ENCODE measurements at regions not wholly inside any gene's neighbourhood (a gene's known extent, or its start where the extent isn't known, plus 50 kb on each side); places are given as distances from the start of the nearest gene placed in this dataset.

DNA sequence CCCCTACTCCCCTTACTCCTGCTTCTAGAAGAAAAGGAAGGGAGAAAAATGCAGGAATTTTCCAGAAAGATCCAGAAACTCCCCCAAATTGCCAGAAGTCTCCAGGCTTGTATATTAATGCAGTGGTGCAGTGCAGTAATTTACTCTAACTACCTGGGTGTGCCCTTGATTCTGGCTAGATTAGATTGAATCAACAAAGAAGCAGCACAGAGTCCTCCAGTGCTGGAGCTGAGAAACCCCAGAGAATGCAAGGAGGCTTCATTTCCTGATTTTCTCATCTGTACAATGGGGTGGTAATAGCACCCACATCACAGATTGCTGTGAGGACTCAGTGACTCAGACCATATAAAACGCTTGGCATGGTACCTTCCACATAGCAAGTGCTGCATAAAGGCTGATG lies 247.3 kb upstream of the RPL38 start:
- DNase-seq, result no peak

DNA sequence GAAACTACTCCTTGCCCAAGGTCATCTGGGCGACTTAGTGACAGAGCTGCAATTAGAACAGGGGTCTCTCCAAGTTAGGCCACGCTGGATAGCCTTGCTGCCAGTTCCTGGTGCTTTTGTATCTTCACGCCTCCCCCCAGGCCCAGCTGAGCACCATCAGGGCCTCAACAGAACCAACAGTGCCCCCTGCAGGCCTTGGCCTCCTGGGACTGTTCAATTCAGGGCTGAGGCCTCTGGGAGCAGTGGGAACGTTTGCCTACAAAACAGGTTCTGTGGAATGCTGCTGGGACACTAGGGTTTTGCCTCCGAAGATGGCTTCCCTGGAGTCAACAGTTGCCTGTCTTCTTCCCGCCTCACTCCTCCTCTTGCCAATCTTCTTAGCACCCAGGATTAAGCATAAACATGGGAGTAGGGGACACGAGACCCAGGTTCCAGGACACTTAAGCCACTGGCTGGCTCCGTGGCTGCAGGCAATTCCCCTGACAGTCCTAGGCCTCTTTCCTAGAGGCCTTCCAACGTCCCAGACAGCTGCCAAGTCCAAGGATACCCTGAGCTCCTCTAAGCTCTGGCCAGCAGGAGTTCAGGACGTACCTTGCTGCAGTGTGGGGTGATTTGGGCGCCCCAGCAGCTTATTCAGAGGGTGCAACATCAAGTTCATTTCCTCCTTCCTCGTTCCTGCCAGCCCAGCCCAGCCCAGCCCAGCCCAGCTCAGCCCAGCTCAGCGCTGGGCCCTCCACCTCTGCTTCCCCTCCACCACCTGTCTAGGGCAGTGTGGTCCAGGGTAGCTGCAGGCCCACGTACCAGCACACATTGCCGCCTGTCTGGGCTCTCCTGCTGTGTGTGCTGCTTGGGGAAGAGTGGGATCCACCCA lies 246.6 kb upstream of the RPL38 start:
- DNase-seq, result peak; percentile 17

DNA sequence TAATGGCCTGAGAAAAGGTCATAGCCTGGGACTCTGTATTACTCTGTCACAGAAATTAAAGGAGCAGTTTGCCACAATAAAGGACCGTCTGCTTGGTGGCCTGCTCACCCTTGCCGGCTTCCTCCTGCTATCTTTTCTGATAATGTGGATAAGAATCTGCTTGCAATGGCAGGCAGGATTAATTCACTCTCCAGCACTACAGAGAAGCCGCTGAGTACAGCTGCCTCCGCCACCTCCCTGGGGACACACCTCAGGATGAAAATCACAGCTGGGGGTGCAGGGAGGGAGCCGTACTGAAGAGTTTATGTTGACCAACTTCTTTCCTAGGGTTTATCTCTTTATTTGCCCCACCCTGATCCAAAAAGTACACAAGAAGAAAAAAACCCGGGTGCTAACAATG lies 245.9 kb upstream of the RPL38 start:
- DNase-seq, result no peak

DNA sequence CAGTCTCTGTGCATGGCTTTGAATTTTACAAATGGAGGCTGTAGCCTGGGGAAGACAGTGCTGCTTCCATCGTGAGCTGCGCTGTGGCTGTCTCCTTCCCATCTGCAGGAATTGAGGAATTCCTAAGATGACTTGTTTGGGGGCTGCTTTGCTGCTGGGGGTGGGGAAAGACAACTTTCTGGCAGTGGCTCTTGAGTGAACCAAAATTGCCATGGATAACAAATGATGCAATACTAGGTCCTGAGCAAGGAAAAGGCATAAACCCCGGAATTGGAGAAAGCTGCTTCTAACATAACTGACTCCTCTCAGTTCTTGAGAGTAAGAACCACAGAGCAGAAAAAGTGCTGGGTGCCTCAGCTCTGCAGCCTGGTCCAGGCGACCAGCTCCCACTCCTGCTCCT lies 245.0 kb upstream of the RPL38 start:
- no peak for DNase-seq

DNA sequence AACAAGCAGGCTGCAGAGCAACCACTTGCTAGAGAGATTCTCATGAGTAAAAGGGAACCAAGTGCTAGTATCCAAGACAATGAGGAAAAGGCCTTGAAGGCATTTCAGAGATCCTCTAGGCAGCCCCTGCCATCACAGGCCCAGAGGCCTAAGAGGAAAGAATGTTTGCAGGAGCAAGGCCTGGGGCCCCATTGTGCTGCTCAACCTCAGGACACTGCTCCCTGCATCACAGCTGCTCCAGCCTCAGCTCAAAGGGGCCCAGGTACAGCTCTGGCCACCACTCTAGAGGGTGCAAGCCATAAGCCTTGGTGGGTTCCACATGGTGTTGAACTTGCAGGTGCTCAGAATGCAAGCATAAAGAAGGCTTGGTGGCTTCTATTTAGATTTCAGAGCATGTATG lies 243.0 kb upstream of the RPL38 start:
- no peak for DNase-seq

DNA sequence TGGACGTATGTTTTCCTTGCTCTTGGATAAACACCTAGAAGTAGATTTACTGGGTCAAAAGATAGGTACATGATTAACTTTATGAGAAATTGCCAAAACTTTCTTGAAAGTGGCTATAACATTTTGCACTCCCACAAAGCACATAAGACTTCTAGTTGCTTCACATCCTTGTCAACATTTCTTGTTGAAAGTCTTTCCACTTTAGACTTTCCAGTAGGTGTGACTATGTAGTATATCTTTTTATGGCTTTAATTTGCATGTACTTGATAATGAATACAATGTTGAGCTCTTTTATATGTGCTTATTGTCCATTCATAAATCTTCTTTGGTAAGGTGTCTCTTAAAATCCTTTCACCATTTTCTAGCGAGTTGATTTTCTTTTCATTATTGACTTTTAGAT lies 241.2 kb upstream of the RPL38 start:
- DNase-seq, result no peak

DNA sequence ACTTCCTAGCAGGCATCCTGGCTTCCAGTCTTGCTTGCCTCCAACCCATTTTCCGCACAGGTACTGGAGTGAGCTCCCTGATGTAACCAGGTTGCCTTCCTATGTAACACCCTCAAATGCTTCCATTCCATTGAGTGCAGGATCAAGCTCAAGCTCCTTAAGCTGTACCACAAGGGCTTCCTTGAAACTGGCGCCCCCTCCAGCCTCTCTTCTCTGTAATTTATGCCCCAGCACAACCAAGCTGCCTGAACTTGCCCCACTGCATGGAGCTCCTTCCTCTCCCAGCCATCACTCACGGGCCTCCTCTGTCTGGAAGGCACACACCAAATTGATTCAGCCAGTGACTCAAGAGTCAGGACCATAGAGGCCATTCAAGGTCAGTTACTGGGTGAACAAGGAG lies 234.8 kb upstream of the RPL38 start:
- DNase-seq, result no peak

DNA sequence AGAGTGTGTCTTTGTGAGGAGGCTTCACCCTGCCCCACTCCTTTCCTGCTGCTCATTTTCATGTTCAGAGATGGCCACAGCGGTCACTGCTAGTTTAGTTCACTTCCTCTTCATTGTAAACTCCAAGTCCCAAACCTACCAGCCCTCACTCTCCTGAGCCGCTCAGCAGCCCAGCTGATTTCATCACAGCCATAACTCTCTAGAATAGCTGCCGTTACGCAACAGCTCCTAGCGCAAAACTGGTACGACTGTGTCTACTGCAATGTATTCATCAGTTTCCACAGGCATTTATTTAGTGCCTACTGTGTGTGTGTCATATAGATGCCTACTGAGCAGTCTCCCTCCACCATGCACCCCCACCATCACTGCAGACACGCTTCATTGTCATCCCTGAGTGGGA lies 233.5 kb upstream of the RPL38 start:
- DNase-seq, result no peak

DNA sequence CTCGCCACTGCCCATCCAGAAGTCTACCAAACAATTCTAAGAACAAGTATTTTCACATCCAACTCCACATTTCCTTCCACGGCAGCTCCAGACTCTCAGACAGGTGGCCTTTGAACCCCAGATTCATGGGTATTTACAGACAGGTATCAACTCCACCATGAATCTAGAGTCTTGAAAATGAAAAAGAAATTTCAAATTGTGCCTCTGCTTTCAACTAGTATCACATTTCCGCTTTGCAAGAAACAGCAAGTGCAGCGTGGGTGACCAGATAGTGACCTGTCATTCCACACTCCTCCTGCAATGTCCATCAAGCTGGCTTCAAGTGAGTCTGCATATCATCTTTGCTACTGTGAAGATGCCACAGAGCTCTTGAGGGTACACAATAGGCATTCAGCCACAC lies 232.4 kb upstream of the RPL38 start:
- DNase-seq, result no peak

DNA sequence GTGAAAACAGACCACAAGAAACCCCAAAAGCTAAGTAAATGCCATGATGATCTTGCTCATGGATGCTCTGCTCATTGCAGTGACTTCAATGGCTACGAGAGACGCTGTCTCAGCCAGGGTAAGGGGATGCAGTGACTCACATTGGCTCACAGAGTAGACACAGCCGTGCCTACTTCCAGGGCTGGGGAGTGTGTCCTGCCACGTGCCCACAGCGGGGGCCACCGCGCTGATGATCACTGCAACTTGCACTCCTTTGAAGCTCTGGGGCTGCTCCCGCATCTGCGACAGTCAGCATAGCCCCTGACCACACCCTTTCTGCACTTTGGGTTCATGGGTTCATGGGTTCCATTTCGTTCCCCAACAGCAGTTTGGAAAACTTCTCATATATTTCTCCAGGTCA lies 231.4 kb upstream of the RPL38 start:
- DNase-seq, result no peak

DNA sequence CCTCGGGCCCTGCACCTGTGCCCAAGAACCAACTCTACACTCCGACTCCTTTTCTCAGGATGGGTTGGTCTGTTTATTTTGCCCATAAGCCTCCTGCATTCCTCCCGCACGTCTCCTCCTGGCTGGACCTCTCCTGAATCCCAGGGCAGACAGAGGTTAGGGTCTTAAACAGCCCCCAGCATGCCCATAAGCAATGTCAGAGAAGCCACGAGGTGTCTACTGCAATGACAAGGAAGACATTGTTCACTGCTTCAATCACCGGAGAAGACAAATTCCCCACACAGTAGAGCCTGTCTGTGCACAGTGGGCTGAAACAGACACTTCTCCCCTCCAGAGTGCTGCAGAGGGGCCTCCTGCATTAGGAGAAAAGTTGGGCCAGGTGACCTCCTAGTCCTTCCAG lies 230.6 kb upstream of the RPL38 start:
- no peak for DNase-seq

DNA sequence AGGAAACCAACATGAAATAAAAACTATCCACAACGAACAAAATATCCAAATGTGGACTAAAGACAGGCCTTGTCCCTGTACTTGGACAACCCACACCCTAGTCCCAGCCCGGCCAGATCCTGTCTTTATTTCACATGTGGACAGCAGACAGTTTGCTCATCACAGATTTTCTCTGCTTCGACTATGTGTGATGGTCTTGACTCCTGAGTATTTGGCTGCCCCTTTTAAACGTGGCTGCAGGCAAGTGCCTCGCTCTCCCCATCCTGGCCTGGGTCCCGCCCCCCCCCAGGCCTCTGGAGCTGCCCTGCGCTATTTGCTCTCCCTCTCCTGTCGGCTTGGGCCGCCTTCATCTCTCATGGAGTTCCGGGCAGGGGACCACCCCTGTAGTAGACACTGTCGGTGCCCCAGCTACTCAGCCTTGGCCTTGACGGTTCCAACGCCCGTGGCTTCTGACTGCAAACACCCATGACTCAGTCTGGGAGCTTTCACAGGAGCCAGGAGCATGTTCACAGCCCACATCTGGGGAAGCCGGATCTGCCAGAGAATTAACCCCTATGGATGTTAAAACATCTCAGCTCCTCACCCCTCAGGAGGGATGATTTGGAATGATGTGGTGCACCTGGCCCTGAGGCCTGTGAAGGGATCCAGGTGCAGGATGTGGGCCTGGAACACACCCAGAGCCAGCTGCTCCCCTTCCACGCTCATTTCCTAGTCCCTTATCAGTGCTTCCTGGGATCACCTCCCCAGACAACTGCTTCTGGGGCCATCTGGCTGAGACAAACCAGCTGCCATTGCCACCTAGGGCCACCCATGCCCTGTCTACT lies 229.7 kb upstream of the RPL38 start:
- no peak for DNase-seq

DNA sequence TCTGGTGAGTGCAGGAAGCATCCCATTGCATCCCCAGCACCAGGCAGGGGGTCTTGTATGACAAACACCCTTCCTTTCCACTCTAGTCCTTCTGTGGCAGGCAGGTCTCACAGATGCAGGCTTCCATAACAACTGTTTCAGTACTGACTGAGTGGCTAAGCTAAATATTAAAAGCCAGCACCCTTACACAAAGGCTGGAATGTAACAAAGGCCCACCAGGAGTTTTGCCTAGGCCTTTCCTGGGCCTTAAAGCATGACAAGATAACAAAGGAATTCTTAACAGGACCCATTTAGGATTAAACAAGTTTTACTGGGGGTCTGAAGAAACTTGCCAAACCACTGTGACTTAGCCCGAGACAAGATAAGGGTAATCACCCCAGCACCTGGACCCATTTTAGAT lies 228.9 kb upstream of the RPL38 start:
- DNase-seq, result no peak

DNA sequence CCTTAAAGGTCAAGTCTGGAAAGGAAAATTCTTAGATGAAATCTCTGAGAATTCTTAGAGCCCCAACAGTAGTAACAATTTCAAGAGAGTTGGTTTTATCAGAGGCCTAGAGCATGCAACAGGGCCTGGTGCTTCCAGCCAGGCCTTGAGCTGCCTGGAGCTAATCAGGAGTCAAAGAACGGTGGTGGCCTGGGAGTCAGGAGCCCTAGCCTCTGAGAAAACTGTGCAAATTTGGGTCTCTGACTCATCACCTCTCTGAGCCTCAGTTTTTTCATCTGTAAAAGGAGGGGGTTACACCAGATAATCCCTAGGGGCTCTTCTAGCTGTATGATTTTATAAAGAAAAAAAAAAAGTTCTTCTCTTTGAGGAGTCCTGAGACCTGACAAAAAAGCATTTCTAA lies 227.3 kb upstream of the RPL38 start:
- DNase-seq, result no peak

DNA sequence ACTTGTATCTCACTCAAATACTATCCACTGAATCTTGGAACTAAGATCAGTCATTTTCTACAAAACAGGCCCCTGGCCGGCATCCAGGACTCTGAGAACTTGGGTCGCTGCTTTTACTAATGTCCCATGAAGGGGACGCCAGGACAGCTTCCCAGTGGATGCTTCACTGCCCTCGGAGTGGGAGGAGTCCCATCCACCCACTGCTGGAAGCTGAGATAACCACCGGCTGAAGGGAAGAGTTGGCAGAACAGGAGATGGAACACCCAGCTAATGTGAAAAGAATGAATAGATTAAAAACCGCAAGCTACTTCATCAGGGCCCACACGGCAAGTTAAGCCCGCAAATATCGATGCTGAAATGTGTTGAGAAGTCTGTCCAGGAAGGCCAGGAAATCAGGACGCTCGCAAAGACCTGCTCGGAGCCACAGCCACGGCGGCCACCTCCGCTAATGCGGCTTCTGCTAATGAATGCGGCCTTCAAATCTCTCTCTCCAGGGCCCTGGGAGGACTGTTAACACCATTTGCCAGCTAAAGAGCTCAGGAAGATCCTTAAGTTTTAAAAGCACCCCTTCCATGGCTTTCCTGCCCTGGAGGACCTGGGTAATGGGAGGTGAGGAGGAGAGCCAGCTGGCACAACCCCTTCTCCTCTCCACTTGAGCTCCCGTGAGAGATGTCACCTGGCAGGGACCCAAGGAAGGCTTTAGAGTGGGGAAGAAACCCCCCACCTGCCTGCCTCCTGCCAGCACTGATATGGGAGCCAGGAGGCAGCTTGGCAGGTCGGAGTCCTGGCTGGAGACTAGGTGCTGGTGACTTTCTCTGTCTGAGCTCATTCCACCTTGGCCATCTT lies 226.6 kb upstream of the RPL38 start:
- no peak for DNase-seq

DNA sequence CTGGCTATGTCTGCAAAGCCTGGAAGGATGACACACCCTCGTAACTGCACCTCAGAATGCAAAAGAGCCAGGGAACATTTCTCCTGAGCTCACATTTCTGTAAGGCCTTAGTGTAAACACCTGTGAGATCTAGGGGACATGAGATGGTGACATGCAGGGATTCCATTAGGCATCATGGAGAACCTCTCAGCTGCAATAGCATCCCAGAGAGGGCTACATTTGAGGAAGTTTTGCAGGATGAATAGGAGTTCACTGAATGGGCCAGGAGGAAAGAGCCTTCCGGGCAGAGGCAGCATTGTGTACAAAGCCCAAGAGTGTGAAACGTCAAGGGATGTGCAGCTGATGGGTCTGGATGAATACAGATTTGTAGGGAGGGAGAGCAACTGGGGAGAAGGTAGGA lies 223.0 kb upstream of the RPL38 start:
- DNase-seq, result no peak

DNA sequence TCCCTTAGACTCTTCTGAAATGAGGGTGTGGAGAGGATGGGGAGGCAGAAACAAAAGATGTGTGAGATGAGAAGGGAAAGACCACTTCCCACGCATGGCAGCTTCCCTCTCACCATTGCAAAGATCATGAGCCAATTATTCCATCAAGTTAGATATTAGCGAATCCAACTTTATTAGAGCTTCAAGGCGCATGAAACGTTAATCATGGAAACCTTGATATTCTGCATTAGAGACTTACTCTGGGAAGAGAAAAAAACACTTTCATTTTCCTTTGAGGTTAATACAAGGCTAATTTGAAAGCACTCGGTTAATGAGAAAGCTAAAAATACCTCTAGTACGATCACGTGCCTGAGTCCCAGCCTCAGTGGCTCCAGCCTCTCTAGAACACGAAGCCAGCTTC lies 220.6 kb upstream of the RPL38 start:
- DNase-seq, result no peak

DNA sequence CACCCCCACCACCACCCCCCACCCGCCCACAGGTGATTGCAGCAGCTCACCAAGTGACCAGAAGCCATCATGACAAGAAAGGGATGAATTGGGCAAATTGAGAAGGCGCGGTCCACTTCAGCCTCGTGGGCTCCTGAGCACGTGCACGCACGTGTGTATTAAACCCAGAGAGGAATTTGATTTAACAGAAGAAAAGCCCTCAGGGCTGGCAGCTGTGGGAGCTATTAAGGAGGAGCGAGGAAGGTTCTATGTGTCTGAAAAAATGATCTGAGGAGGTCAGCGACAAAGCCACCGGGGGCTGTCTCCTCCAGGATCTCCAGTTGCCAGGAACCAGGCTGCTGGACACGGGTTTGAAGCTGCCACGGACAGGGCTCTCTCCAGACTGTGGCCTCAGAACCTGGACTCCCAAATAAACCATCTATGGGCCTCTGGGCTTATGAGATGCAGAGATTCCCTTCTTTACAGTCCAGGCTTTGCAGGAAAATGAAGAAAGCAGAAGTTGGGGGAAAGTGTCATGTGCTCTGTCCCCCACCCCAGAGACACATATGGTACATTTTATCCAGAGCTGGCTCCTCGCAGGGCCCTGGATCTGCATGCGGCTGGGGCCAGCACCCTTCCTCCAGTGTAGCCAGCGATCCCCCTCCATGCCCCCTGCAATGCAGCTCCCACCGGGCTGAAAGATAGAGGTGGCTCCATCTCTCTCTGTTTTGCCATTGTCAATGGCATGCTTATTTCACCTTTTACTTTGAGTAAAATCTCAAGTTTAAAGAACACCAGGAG lies 219.7 kb upstream of the RPL38 start:
- no peak for DNase-seq

DNA sequence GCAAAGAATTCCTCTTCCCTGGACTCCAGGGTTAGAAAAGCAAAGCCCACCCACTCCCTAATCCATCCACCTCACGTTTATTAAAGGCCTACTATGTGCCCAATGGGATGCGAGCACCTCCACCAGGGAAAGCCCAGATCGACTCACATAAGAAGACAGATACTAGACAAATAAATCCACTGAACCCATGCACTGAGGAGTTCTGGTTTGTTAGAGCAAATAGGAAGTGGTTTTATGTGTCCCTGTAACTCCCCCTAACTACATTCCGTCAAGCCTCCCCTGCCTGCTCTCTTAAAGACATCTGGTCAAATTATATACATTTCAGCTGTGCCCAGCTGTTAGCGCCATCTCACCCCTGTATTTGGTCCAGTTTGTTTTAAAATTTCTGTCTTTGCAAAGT lies 218.5 kb upstream of the RPL38 start:
- DNase-seq, result no peak

DNA sequence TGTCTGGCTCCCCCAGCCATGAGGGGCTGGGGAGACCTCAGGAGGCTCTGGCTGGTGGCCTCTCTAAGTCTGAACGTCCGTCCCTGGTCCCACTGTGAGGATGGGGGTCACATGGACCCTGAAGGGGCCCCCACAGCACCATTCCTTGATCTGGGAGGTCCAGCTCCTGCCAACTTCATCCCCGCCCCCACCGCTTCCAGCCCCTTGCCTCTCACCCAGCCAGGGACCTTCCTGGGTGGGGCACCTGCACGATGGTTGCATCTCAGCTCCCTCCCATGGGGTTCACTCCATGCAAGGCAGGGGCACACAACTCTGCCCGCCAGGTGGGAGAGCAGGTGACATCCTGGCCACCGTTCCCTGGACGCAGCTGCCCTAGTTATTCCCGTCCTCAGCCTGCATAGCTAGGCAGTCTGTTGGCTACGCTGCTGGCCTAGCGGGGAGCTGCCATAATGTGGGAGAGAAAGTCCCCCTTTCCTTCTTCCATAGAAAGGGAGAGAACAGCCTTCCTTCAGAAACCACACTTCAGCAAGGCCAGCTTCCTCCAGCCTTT lies 217.9 kb upstream of the RPL38 start:
- DNase-seq, result no peak

DNA sequence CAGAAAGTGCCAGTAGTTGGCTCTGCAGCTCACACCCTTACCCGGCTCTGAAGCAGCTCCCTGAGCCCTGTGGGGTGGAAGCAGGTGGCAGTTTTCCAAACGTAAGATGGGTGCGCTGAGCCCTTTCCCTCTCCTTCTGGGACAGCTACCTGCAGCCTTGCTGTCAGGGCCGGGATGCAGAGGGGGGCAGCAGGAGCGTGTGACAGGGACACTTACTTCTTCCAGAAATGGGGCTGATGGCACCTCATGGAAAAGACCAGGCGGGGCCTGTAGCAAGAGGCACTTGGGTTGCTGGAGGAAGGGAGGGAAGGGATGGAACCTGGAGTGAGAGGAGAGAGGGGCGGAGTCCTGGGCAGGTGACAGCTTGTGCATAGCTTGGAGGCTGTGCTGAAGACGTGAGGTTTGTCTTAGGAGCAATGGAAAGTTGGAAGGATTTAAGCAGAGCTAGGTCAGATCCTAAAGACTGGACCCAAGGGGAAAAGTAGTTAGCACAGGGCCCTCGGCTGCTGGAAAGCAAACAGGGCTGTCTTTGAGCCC lies 216.8 kb upstream of the RPL38 start:
- no peak for DNase-seq

DNA sequence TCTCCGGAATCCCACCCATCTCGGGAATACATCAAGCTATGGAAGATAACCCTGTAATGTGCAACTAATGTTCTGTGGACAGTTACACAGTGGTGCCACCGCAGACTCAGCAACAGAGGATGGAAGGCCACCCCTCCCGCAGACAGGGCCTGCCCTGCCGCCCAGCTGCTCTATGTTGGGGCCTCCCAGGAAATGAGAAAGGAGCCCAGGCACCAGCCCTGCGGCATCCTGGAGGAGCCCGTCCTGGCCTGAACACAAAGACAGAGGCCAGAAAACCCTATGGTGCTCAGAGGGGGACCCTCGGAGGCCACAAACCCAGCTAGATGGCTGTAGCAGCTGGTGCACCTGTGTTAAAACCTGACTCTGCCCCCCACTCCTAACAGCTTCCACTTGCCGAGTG lies 216.1 kb upstream of the RPL38 start:
- no peak for DNase-seq
